ENCODE measurements at regions not wholly inside any gene's neighbourhood (a gene's known extent, or its start where the extent isn't known, plus 50 kb on each side); places are given as distances from the start of the nearest gene placed in this dataset.

- no peak for TF ChIP-seq EZH2 (IDR thresholded peaks at IDR 0.05; ENCODE audit: low read depth, low read length, severe bottlenecking)
- TF ChIP-seq KDM4A (IDR thresholded peaks at IDR 0.05; ENCODE audit: low read depth, low read length, severe bottlenecking): no peak
- no peak for TF ChIP-seq CBX8 (IDR thresholded peaks at IDR 0.05; ENCODE audit: borderline replicate concordance, low read depth, low read length)
- TF ChIP-seq FOSL1 (IDR thresholded peaks at IDR 0.05; ENCODE audit: insufficient read depth, low read depth, low read length): no peak
- TF ChIP-seq BACH1 (IDR thresholded peaks at IDR 0.05; ENCODE audit: low read length): no peak
- TF ChIP-seq CEBPB (IDR thresholded peaks at IDR 0.05; ENCODE audit: low read depth, low read length): no peak
- no peak for TF ChIP-seq E2F6 (IDR thresholded peaks at IDR 0.05)
- no peak for TF ChIP-seq CTCF (IDR thresholded peaks at IDR 0.05; ENCODE audit: control extremely low read depth in 1 of 3, insufficient read depth in 1 of 3, low read depth in 1 of 3, low read length in 3 of 3)
Measured at GRCh38 chr9:106438928-106439327, 424.0 kb upstream of the ZNF462 start (continued).

All from H1 (cell line).